SK-N-SH (cell line): ENCODE measurements at regions not wholly inside any gene's neighbourhood (a gene's known extent, or its start where the extent isn't known, plus 50 kb on each side); places are given as distances from the start of the nearest gene placed in this dataset.

Source experiments
- CTCF ChIA-PET: fragments of 300-600, 350-600 bp; formaldehyde crosslinking; extraction: SDS; loops from one replicate; lab custom pipeline; 2021; lab: Yijun Ruan, JAX
- POLR2A ChIA-PET: fragments of 350-600 bp; sonication (Branson Sonifier 250); formaldehyde crosslinking; extraction: SDS; loops from one replicate; lab custom pipeline; 2020; ENCODE audit warnings: antibody characterized with exemption, inconsistent platforms; lab: Yijun Ruan, JAX
- DNase-seq: peaks from one replicate; pipeline ENCODE4 v3.0.0; 2012
- H2AFZ ChIP-seq: fragments of 200-600 bp; sonication (generic); 2 replicates; pipeline ENCODE4 v1.8.1; 2016; ENCODE audit warnings: antibody characterized with exemption, mild to moderate bottlenecking, low read depth
- H3F3A ChIP-seq: fragments of 200-600 bp; sonication (generic); replicated peaks from 2 replicates; pipeline ENCODE3; 2016; ENCODE audit warnings: antibody characterized with exemption, mild to moderate bottlenecking; ENCODE audit not compliant: insufficient read depth
- H3K27ac ChIP-seq, 2 experiments: fragments of 200-500 bp in 1 of 2; fragments of 200-600 bp in 1 of 2; sonication (Bioruptor generic) in 1 of 2; sonication (generic), shearing (Covaris generic) in 1 of 2; 2 replicates each; pipeline versions ENCODE4 v1.5.1 to v1.6.1; 2014 to 2016; ENCODE audit warnings: low read depth in 2 of 2, inconsistent platforms in 1 of 2, low read length in 1 of 2, mild to moderate bottlenecking in 1 of 2, mixed read lengths in 1 of 2
- H3K27me3 ChIP-seq: fragments of 200-600 bp; sonication (generic), shearing (Covaris generic); 2 replicates; pipeline ENCODE4 v1.6.1; 2016; ENCODE audit warnings: mixed run types; ENCODE audit not compliant: insufficient read depth
- H3K36me3 ChIP-seq, 2 experiments: fragments of 200-500 bp in 1 of 2; fragments of 200-600 bp in 1 of 2; sonication (Bioruptor generic) in 1 of 2; sonication (generic) in 1 of 2; replicated peaks in 1 of 2; 2 replicates each; pipeline versions ENCODE3 to v1.5.1; 2014 to 2016; ENCODE audit warnings: low read length in 1 of 2, mild to moderate bottlenecking in 1 of 2; ENCODE audit not compliant: insufficient read depth in 2 of 2, control insufficient read depth in 1 of 2
- H3K4me1 ChIP-seq, 2 experiments: fragments of 200-500 bp in 1 of 2; fragments of 200-600 bp in 1 of 2; sonication (Bioruptor generic) in 1 of 2; sonication (generic), shearing (Covaris generic) in 1 of 2; 2 replicates each; pipeline versions ENCODE4 v1.5.1 to v1.6.1; 2014 to 2016; ENCODE audit warnings: low read depth in 1 of 2, low read length in 1 of 2, mixed run types in 1 of 2; ENCODE audit not compliant: insufficient read depth in 2 of 2, control insufficient read depth in 1 of 2
- H3K4me2 ChIP-seq: fragments of 200-600 bp; sonication (generic), shearing (Covaris generic); 2 replicates; pipeline ENCODE4 v1.6.1; 2017; ENCODE audit warnings: mixed run types
- H3K4me3 ChIP-seq, 2 experiments: fragments of 200-500 bp in 1 of 2; fragments of 200-600 bp in 1 of 2; sonication (Bioruptor generic) in 1 of 2; sonication (generic), shearing (Covaris generic) in 1 of 2; 2 replicates each; pipeline versions ENCODE4 v1.5.1 to v1.8.1; 2014 to 2016; ENCODE audit warnings: low read depth in 2 of 2, inconsistent platforms in 1 of 2, low read length in 1 of 2, mild to moderate bottlenecking in 1 of 2, mixed read lengths in 1 of 2, moderate library complexity in 1 of 2
- H3K79me2 ChIP-seq: fragments of 200-600 bp; sonication (generic); 2 replicates; pipeline ENCODE4 v1.8.1; 2017; ENCODE audit warnings: mild to moderate bottlenecking; ENCODE audit not compliant: insufficient read depth
- H3K9ac ChIP-seq: fragments of 200-600 bp; sonication (generic); 2 replicates; pipeline ENCODE4 v1.6.1; 2017; ENCODE audit warnings: mixed run types
- H3K9me2 ChIP-seq: fragments of 200-600 bp; sonication (generic); 2 replicates; pipeline ENCODE4 v1.6.1; 2017; ENCODE audit warnings: mixed run types
- H3K9me3 ChIP-seq: fragments of 200-600 bp; sonication (generic); 2 replicates; pipeline ENCODE4 v1.6.1; 2017; ENCODE audit warnings: mixed run types, mild to moderate bottlenecking, moderate library complexity
- H4K20me1 ChIP-seq: fragments of 200-600 bp; sonication (generic); 2 replicates; pipeline ENCODE4 v1.6.1; 2017; ENCODE audit warnings: mild to moderate bottlenecking, mixed run types; ENCODE audit not compliant: insufficient read depth
- FOXM1 ChIP-seq: IDR thresholded peaks from 2 replicates; pipeline ENCODE4 v1.4.0; 2012; ENCODE audit warnings: low read depth, mild to moderate bottlenecking
- GABPA ChIP-seq: IDR thresholded peaks from 2 replicates; pipeline ENCODE4 v1.4.0; 2012; ENCODE audit warnings: low read depth, mild to moderate bottlenecking
- IRF3 ChIP-seq: fragments of 150-350 bp; IDR thresholded peaks from 2 replicates; pipeline ENCODE4 v1.6.1; 2016; ENCODE audit warnings: mild to moderate bottlenecking, low read depth, low read length
- NFIC ChIP-seq: IDR thresholded peaks from 2 replicates; pipeline ENCODE4 v1.4.0; 2012; ENCODE audit warnings: borderline replicate concordance
- RCOR1 ChIP-seq: fragments of 150-350 bp; IDR thresholded peaks from 2 replicates; pipeline ENCODE4 v1.6.1; 2017; ENCODE audit warnings: antibody characterized with exemption, low read length
- REST ChIP-seq: IDR thresholded peaks from 2 replicates; pipeline ENCODE4 v1.6.1; 2012; ENCODE audit warnings: mild to moderate bottlenecking, low read depth, low read length, moderate library complexity
- RFX5 ChIP-seq: IDR thresholded peaks from 2 replicates; pipeline ENCODE4 v1.6.1; 2012; ENCODE audit warnings: mild to moderate bottlenecking, improper control_type of control experiment, low read length
- RXRA ChIP-seq: IDR thresholded peaks from 2 replicates; pipeline ENCODE4 v1.4.0; 2012; ENCODE audit warnings: low read depth, mild to moderate bottlenecking, borderline replicate concordance
- SMC3 ChIP-seq: IDR thresholded peaks from 2 replicates; pipeline ENCODE4 v1.6.1; 2012; ENCODE audit warnings: low read depth, low read length, improper control_type of control experiment
- TAF1 ChIP-seq: IDR thresholded peaks from 2 replicates; pipeline ENCODE4 v1.6.1; 2012; ENCODE audit warnings: low read depth, mild to moderate bottlenecking, low read length, moderate library complexity, borderline replicate concordance
- WGBS: methylation state at CpG from one replicate; pipeline ENCODE4 v1.1.6; 2017; ENCODE audit warnings: low lambda C conversion rate; 5-methylcytosine and 5-hydroxymethylcytosine counted together

- POLR2A ChIA-PET: no interaction called here
- H3F3A ChIP-seq: no peaks in the 10 kb centered on the region
- H3K4me1 ChIP-seq: peaks cover 0 to 2% of the 10 kb centered on the region in 2 experiments; a peak in 1 of 4 replicates
- H3K9ac ChIP-seq: no peak overlapping the region
- no peak overlapping the region for H3K4me3 ChIP-seq
- TF ChIP-seq IRF3 (no peak), RCOR1 (no peak), RXRA (no peak), SMC3 (no peak), TAF1 (no peak), RFX5 (no peak), NFIC (no peak)
- H2AFZ ChIP-seq: no peak overlapping the region
- no peak overlapping the region for H3K27ac ChIP-seq
- 17% methylated on average over 1 of the region's 1 CpG for WGBS
- DNase-seq: no peak
- no peaks in the 10 kb centered on the region for H3K27me3 ChIP-seq
- no peaks in the 10 kb centered on the region for H3K9me2 ChIP-seq
- H3K4me2 ChIP-seq: no peak overlapping the region
- H3K36me3 ChIP-seq: no peaks in the 10 kb centered on the region
- H4K20me1 ChIP-seq: no peaks in the 10 kb centered on the region
- peaks cover 8% of the 10 kb centered on the region; the same call in 1 of the 2 replicates for H3K9me3 ChIP-seq
- no peaks in the 10 kb centered on the region for H3K79me2 ChIP-seq
- CTCF ChIA-PET: interaction anchor here (2.1 kb wide), 1 partner anchor 180 kb away, joined by 8 read pairs; no protein-coding TSS in a partner anchor
These were observed 523.2 kb downstream of the MATN1 start for GRCh38 chr1:30200161-30200560.

GRCh38 chr1:30199563-30199962 is 523.8 kb downstream of the MATN1 start:
- no peaks in the 10 kb centered on the region for H3F3A ChIP-seq
- no peaks in the 10 kb centered on the region for H4K20me1 ChIP-seq
- CTCF ChIA-PET: interaction anchor here (2.1 kb wide), 1 partner anchor 181 kb away, joined by 8 read pairs; no protein-coding TSS in a partner anchor
- H3K27ac ChIP-seq: no peak overlapping the region
- no peaks in the 10 kb centered on the region for H3K9me2 ChIP-seq
- no peaks in the 10 kb centered on the region for H3K79me2 ChIP-seq
- H3K4me1 ChIP-seq: peaks cover 0 to 8% of the 10 kb centered on the region in 2 experiments; a peak in 1 of 4 replicates
- H3K36me3 ChIP-seq: no peaks in the 10 kb centered on the region
- H3K27me3 ChIP-seq: no peaks in the 10 kb centered on the region
- no peak overlapping the region for H3K4me3 ChIP-seq
- peaks cover 8% of the 10 kb centered on the region; the same call in 1 of the 2 replicates for H3K9me3 ChIP-seq
- DNase-seq: no peak
- H2AFZ ChIP-seq: no peak overlapping the region
- H3K9ac ChIP-seq: no peak overlapping the region
- no peak overlapping the region for H3K4me2 ChIP-seq
- 18% methylated on average over 5 of the region's 8 CpGs for WGBS
- no peak for TF ChIP-seq REST
- TF ChIP-seq GABPA: no peak
- TF ChIP-seq FOXM1: no peak
- TF ChIP-seq, all 33 proteins: peak for 0
- POLR2A ChIA-PET: no interaction called here
